ENCODE measurements at regions not wholly inside any gene's neighbourhood (a gene's known extent, or its start where the extent isn't known, plus 50 kb on each side); places are given as distances from the start of the nearest gene placed in this dataset.
"Not testable (repeated sequence)": the region's sequence is repeated elsewhere in the genome, so short reads cannot be mapped to it uniquely, and the experiment has no call there.

GRCh38 chr5:99061299-99061698 lies 132.5 kb upstream of the CHD1 start:
- DNase-seq (ENCODE audit: low spot score), result no peak

- peak; percentile 75 for DNase-seq (ENCODE audit: low spot score)
Observed at GRCh38 chr5:99060306-99061261, 131.8 kb upstream of the CHD1 start.

- DNase-seq (ENCODE audit: low spot score), result no peak
Observed at GRCh38 chr5:99059685-99060084, 130.9 kb upstream of the CHD1 start.

GRCh38 chr5:99058466-99058865 lies 129.7 kb upstream of the CHD1 start:
- no peak for DNase-seq (ENCODE audit: low spot score)

GRCh38 chr5:99054972-99055371 lies 126.2 kb upstream of the CHD1 start:
- DNase-seq (ENCODE audit: low spot score), result no peak

GRCh38 chr5:99045871-99046270 lies 117.1 kb upstream of the CHD1 start:
- DNase-seq (ENCODE audit: low spot score), result no peak

- DNase-seq (ENCODE audit: low spot score), result not testable (repeated sequence)
Observed at GRCh38 chr5:99043257-99043656, 114.5 kb upstream of the CHD1 start.

GRCh38 chr5:99037668-99038067 lies 108.9 kb upstream of the CHD1 start:
- no peak for DNase-seq (ENCODE audit: low spot score)

GRCh38 chr5:99035942-99036341 lies 107.1 kb upstream of the CHD1 start:
- no peak for DNase-seq (ENCODE audit: low spot score)

- no peak for DNase-seq (ENCODE audit: low spot score)
Observed at GRCh38 chr5:99034336-99034735, 105.5 kb upstream of the CHD1 start.

- DNase-seq (ENCODE audit: low spot score), result peak; percentile 6
Observed at GRCh38 chr5:99033014-99033900, 104.5 kb upstream of the CHD1 start.

- DNase-seq (ENCODE audit: low spot score), result peak; percentile 84
Observed at GRCh38 chr5:99032234-99033013, 103.6 kb upstream of the CHD1 start.

GRCh38 chr5:99030906-99031440 lies 102.2 kb upstream of the CHD1 start:
- DNase-seq (ENCODE audit: low spot score), result no peak

GRCh38 chr5:99029172-99029571 lies 100.4 kb upstream of the CHD1 start:
- DNase-seq (ENCODE audit: low spot score), result no peak

GRCh38 chr5:99028170-99028569 lies 99.4 kb upstream of the CHD1 start:
- DNase-seq (ENCODE audit: low spot score), result not testable (repeated sequence)

GRCh38 chr5:99025298-99026045 lies 96.7 kb upstream of the CHD1 start:
- no peak for DNase-seq (ENCODE audit: low spot score)

- no peak for DNase-seq (ENCODE audit: low spot score)
Observed at GRCh38 chr5:99023330-99023729, 94.5 kb upstream of the CHD1 start.

GRCh38 chr5:99022250-99022649 lies 93.4 kb upstream of the CHD1 start:
- no peak for DNase-seq (ENCODE audit: low spot score)

GRCh38 chr5:99020698-99021048 lies 91.9 kb upstream of the CHD1 start:
- DNase-seq (ENCODE audit: low spot score), result no peak

GRCh38 chr5:99019812-99020697 lies 91.2 kb upstream of the CHD1 start:
- no peak for DNase-seq (ENCODE audit: low spot score)
